Right ventricle myocardium superior (tissue), 1 donor: ENCODE measurements at regions not wholly inside any gene's neighbourhood (a gene's known extent, or its start where the extent isn't known, plus 50 kb on each side); places are given as distances from the start of the nearest gene placed in this dataset.

Source experiments
- ATAC-seq: fragments of 200-7000 bp; cut with Tn5 transposase; one replicate; pipeline ENCODE4 v1.9.1; 2020; ENCODE audit warnings: mild to moderate bottlenecking; ENCODE audit not compliant: poor library complexity
- DNase-seq: peaks from one replicate; pipeline ENCODE4 v3.0.0-alpha.2; 2020
- intact Hi-C: fragments of 100-400 bp; cut with DNase I; formaldehyde crosslinking; loops from one replicate; pipeline ENCODE4 v1.11.2; 2022
- donor health status: DM: no; HTN: yes; CAD: no; lungs with severe emphysema.

- intact Hi-C loops, result no loop called here
- no peak for ATAC-seq
Measured at GRCh38 chr16:54444851-54445458, 158.4 kb upstream of the IRX3 start.

GRCh38 chr16:54443839-54444238 lies 157.3 kb upstream of the IRX3 start:
- DNase-seq (no peak), ATAC-seq (no peak)
- intact Hi-C loops, result no loop called here

More at GRCh38 chr16:54444851-54445458, 158.4 kb upstream of the IRX3 start:
- no peak for DNase-seq

- ATAC-seq, result no peak
- DNase-seq, result no peak
- intact Hi-C loops, result no loop called here
Measured at GRCh38 chr16:54443352-54443751, 156.8 kb upstream of the IRX3 start.

- ATAC-seq, result no peak
- no peak for DNase-seq
- intact Hi-C loops, result no loop called here
Measured at GRCh38 chr16:54442864-54443263, 156.3 kb upstream of the IRX3 start.

GRCh38 chr16:54438469-54438868 lies 151.9 kb upstream of the IRX3 start:
- no peak for ATAC-seq
- no peak for DNase-seq
- intact Hi-C loops, result no loop called here

- intact Hi-C loops, result no loop called here
- ATAC-seq (no peak), DNase-seq (no peak)
Measured at GRCh38 chr16:54437921-54438320, 151.3 kb upstream of the IRX3 start.

- ATAC-seq (no peak), DNase-seq (no peak)
- intact Hi-C loops, result no loop called here
Measured at GRCh38 chr16:54437401-54437800, 150.8 kb upstream of the IRX3 start.

- no peak for ATAC-seq
- DNase-seq, result no peak
- intact Hi-C loops, result no loop called here
Measured at GRCh38 chr16:54436346-54436745, 149.8 kb upstream of the IRX3 start.

- no peak for ATAC-seq
- intact Hi-C loops, result no loop called here
- no peak for DNase-seq
Measured at GRCh38 chr16:54434859-54435258, 148.3 kb upstream of the IRX3 start.

- no peak for ATAC-seq
- intact Hi-C loops, result no loop called here
- DNase-seq, result no peak
Measured at GRCh38 chr16:54432897-54433229, 146.3 kb upstream of the IRX3 start.

GRCh38 chr16:54431997-54432896 lies 145.7 kb upstream of the IRX3 start:
- DNase-seq, result no peak
- intact Hi-C loops, result no loop called here
- no peak for ATAC-seq

- intact Hi-C loops, result no loop called here
- DNase-seq (no peak), ATAC-seq (no peak)
Measured at GRCh38 chr16:54431041-54431996, 144.7 kb upstream of the IRX3 start.

GRCh38 chr16:54430491-54431030 lies 144.0 kb upstream of the IRX3 start:
- DNase-seq, result no peak
- intact Hi-C loops, result no loop called here
- no peak for ATAC-seq

- ATAC-seq, result no peak
- no peak for DNase-seq
- intact Hi-C loops, result no loop called here
Measured at GRCh38 chr16:54429029-54429428, 142.4 kb upstream of the IRX3 start.

GRCh38 chr16:54426553-54426849 lies 139.9 kb upstream of the IRX3 start:
- no peak for DNase-seq
- no peak for ATAC-seq
- intact Hi-C loops, result no loop called here

GRCh38 chr16:54425681-54426552 lies 139.3 kb upstream of the IRX3 start:
- intact Hi-C loops, result no loop called here
- ATAC-seq (no peak), DNase-seq (no peak)

- no peak for DNase-seq
- no peak for ATAC-seq
- intact Hi-C loops, result no loop called here
Measured at GRCh38 chr16:54425068-54425467, 138.5 kb upstream of the IRX3 start.

- ATAC-seq (no peak), DNase-seq (no peak)
- intact Hi-C loops, result no loop called here
Measured at GRCh38 chr16:54424043-54424451, 137.5 kb upstream of the IRX3 start.
